H9 (cell line): ENCODE measurements at regions not wholly inside any gene's neighbourhood (a gene's known extent, or its start where the extent isn't known, plus 50 kb on each side); places are given as distances from the start of the nearest gene placed in this dataset.

Source experiments
- DNase-seq: peaks from one replicate; pipeline ENCODE4 v3.0.0-alpha.2; 2017
- H2AFZ ChIP-seq: one replicate; pipeline ENCODE4 v1.6.1; 2013; ENCODE audit warnings: mild to moderate bottlenecking, low read length, control low read depth, moderate library complexity
- H2AK5ac ChIP-seq: 2 replicates; pipeline ENCODE4 v1.6.1; 2013; ENCODE audit warnings: low read length, control low read depth, mixed read lengths; ENCODE audit not compliant: insufficient read length
- H2BK120ac ChIP-seq: one replicate; pipeline ENCODE4 v1.6.1; 2013; ENCODE audit warnings: low read depth, mild to moderate bottlenecking, low read length, control low read depth, inconsistent platforms; ENCODE audit not compliant: poor library complexity, severe bottlenecking
- H2BK12ac ChIP-seq: 2 replicates; pipeline ENCODE4 v1.6.1; 2013; ENCODE audit warnings: low read length, control low read depth, mixed read lengths, low read depth; ENCODE audit not compliant: insufficient read length
- H2BK15ac ChIP-seq: 2 replicates; pipeline ENCODE4 v1.6.1; 2013; ENCODE audit warnings: low read depth, low read length, control low read depth
- H2BK20ac ChIP-seq: one replicate; pipeline ENCODE4 v1.6.1; 2013; ENCODE audit warnings: low read depth, mild to moderate bottlenecking, low read length, control low read depth, inconsistent platforms; ENCODE audit not compliant: poor library complexity, severe bottlenecking
- H2BK5ac ChIP-seq: 2 replicates; pipeline ENCODE4 v1.6.1; 2013; ENCODE audit warnings: low read length, control low read depth, mixed read lengths; ENCODE audit not compliant: insufficient read length
- H3K14ac ChIP-seq: 2 replicates; pipeline ENCODE4 v1.6.1; 2013; ENCODE audit warnings: low read length, control low read depth; ENCODE audit not compliant: insufficient read depth
- H3K18ac ChIP-seq: 2 replicates; pipeline ENCODE4 v1.6.1; 2013; ENCODE audit warnings: low read depth, mild to moderate bottlenecking, mixed read lengths, low read length, control low read depth; ENCODE audit not compliant: insufficient read length
- H3K23ac ChIP-seq: 2 replicates; pipeline ENCODE4 v1.6.1; 2013; ENCODE audit warnings: low read length, control low read depth, mixed read lengths, low read depth; ENCODE audit not compliant: insufficient read length
- H3K23me2 ChIP-seq: 2 replicates; pipeline ENCODE4 v1.6.1; 2013; ENCODE audit warnings: low read depth, mild to moderate bottlenecking, mixed read lengths, low read length, control low read depth; ENCODE audit not compliant: insufficient read length, poor library complexity, severe bottlenecking
- H3K27ac ChIP-seq: 2 replicates; pipeline ENCODE4 v1.5.1; 2013; ENCODE audit warnings: low read length, control low read depth, mixed read lengths, low read depth; ENCODE audit not compliant: insufficient read length
- H3K27me3 ChIP-seq: 2 replicates; pipeline ENCODE4 v1.6.1; 2013; ENCODE audit warnings: low read length, control low read depth, inconsistent platforms; ENCODE audit not compliant: insufficient read depth
- H3K4ac ChIP-seq: 2 replicates; pipeline ENCODE4 v1.6.1; 2013; ENCODE audit warnings: low read depth, mild to moderate bottlenecking, control low read depth, inconsistent platforms, low read length, moderate library complexity
- H3K4me1 ChIP-seq: 2 replicates; pipeline ENCODE4 v1.6.1; 2013; ENCODE audit warnings: low read length, control low read depth, inconsistent platforms; ENCODE audit not compliant: insufficient read depth
- H3K4me2 ChIP-seq: 2 replicates; pipeline ENCODE4 v1.6.1; 2013; ENCODE audit warnings: low read length, control low read depth, mixed read lengths; ENCODE audit not compliant: insufficient read length, insufficient read depth
- H3K56ac ChIP-seq: 2 replicates; pipeline ENCODE4 v1.6.1; 2013; ENCODE audit warnings: low read depth, mild to moderate bottlenecking, mixed read lengths, low read length, control low read depth; ENCODE audit not compliant: insufficient read length
- H3K79me1 ChIP-seq: 2 replicates; pipeline ENCODE4 v1.6.1; 2013; ENCODE audit warnings: low read depth, mild to moderate bottlenecking, moderate library complexity, low read length, control low read depth, inconsistent platforms; ENCODE audit not compliant: insufficient read depth, poor library complexity, severe bottlenecking
- H3K79me2 ChIP-seq: 2 replicates; pipeline ENCODE4 v1.6.1; 2013; ENCODE audit warnings: low read length, control low read depth, inconsistent platforms; ENCODE audit not compliant: insufficient read depth
- H3K9ac ChIP-seq: 2 replicates; pipeline ENCODE4 v1.6.1; 2013; ENCODE audit warnings: low read length, control low read depth, mixed read lengths; ENCODE audit not compliant: insufficient read length; ENCODE audit errors: extremely low read depth
- H3K9me3 ChIP-seq: one replicate; pipeline ENCODE4 v1.6.1; 2013; ENCODE audit warnings: low read depth, low read length, inconsistent platforms; ENCODE audit not compliant: control insufficient read depth
- H3T11ph ChIP-seq: one replicate; pipeline ENCODE4 v1.6.1; 2013; ENCODE audit warnings: mild to moderate bottlenecking, low read length, control low read depth, inconsistent platforms
- H4K20me1 ChIP-seq: one replicate; pipeline ENCODE4 v1.6.1; 2013; ENCODE audit not compliant: control insufficient read depth, insufficient read length, insufficient read depth
- H4K5ac ChIP-seq: 2 replicates; pipeline ENCODE4 v1.6.1; 2013; ENCODE audit warnings: low read depth, mild to moderate bottlenecking, mixed read lengths, low read length, control low read depth; ENCODE audit not compliant: insufficient read length
- H4K8ac ChIP-seq: replicated peaks from 2 replicates; pipeline ENCODE4 v1.6.1; 2013; ENCODE audit warnings: low read length, control low read depth, mixed read lengths, low read depth; ENCODE audit not compliant: insufficient read length
- H4K91ac ChIP-seq: 2 replicates; pipeline ENCODE4 v1.6.1; 2013; ENCODE audit warnings: low read depth, mild to moderate bottlenecking, moderate library complexity, mixed read lengths, low read length, control low read depth; ENCODE audit not compliant: insufficient read length
- H3K27ac Mint-ChIP-seq, 3 experiments: 2 replicates in 2 of 3; 3 replicates in 1 of 3; pipeline ENCODE4 v1.8.0; 2020 to 2021; ENCODE audit warnings: mixed read lengths in 3 of 3, mild to moderate bottlenecking in 1 of 3, moderate library complexity in 1 of 3
- H3K27me3 Mint-ChIP-seq: 2 replicates; pipeline ENCODE4 v1.8.0; 2021; ENCODE audit warnings: low read depth, mild to moderate bottlenecking, moderate library complexity, mixed read lengths
- H3K36me3 Mint-ChIP-seq, 3 experiments: 2 replicates in 2 of 3; 3 replicates in 1 of 3; pipeline ENCODE4 v1.8.0; 2020 to 2021; ENCODE audit warnings: low read depth in 3 of 3, mixed read lengths in 3 of 3; ENCODE audit not compliant: insufficient read depth in 1 of 3
- H3K4me1 Mint-ChIP-seq, 2 experiments: 2 replicates each; pipeline ENCODE4 v1.8.0; 2020; ENCODE audit warnings: mixed read lengths in 2 of 2
- H3K4me3 Mint-ChIP-seq, 2 experiments: 2 replicates in 1 of 2; 3 replicates in 1 of 2; pipeline ENCODE4 v1.8.0; 2020 to 2021; ENCODE audit warnings: mild to moderate bottlenecking in 2 of 2, mixed read lengths in 2 of 2, moderate library complexity in 1 of 2
- H3K9me3 Mint-ChIP-seq, 2 experiments: 2 replicates in 1 of 2; 3 replicates in 1 of 2; pipeline ENCODE4 v1.8.0; 2020; ENCODE audit warnings: mild to moderate bottlenecking in 2 of 2, mixed read lengths in 2 of 2, moderate library complexity in 1 of 2
- WGBS: extraction: QIAGEN DNeasy Blood & Tissue Kit; methylation state at CpG from one replicate; pipeline ENCODE4 v1.1.7; 2013; ENCODE audit warnings: missing lambda C conversion rate, low lambda C conversion rate, mixed read lengths; ENCODE audit not compliant: insufficient read length; ENCODE audit errors: extremely low coverage; 5-methylcytosine and 5-hydroxymethylcytosine counted together
- TF ChIP-seq, protein P1 (sequence below): fragments of 200-600 bp; sonication (generic); conservative IDR thresholded peaks from 3 replicates; pipeline ENCODE4 v1.8.0; 2021; ENCODE audit warnings: antibody characterized with exemption, mild to moderate bottlenecking

DNA sequence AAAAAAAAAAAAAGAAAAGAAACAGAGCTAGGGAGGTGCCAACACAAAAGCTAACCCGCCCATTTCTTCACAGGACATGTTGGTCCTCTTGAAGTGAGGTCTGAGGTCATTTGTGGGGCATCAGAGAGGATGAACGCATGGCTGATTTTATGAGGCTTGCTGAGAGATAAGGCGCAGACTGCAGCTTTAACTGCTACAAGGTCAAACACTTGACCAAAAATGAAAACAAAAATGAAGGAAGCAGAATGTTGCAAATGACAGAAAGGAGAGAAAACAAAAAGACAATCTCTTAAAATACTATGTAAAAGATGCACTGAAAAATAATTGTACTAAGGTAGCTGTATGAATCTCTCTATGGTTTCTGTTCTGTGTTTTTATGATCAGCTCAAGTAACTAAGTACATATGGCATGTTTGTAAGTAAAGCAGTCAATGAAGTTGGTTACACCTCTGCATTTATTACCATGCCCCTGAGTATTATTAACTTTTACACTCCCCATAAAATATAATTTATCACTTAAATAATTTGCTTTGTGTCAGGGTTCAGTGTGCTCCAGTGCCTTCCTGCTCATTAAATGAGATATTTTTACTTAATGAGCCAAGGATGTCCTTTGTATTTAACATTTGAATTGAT lies 249.1 kb upstream of the NR5A2 start:
- no peaks in the 10 kb centered on the region; the same call in 1 of the 2 replicates for H3K4me1 ChIP-seq
- TF ChIP-seq, protein P1, sequence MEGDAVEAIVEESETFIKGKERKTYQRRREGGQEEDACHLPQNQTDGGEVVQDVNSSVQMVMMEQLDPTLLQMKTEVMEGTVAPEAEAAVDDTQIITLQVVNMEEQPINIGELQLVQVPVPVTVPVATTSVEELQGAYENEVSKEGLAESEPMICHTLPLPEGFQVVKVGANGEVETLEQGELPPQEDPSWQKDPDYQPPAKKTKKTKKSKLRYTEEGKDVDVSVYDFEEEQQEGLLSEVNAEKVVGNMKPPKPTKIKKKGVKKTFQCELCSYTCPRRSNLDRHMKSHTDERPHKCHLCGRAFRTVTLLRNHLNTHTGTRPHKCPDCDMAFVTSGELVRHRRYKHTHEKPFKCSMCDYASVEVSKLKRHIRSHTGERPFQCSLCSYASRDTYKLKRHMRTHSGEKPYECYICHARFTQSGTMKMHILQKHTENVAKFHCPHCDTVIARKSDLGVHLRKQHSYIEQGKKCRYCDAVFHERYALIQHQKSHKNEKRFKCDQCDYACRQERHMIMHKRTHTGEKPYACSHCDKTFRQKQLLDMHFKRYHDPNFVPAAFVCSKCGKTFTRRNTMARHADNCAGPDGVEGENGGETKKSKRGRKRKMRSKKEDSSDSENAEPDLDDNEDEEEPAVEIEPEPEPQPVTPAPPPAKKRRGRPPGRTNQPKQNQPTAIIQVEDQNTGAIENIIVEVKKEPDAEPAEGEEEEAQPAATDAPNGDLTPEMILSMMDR = no peak
- no peak overlapping the region for H2AFZ ChIP-seq
- no peak overlapping the region for H2BK5ac ChIP-seq
- no peak overlapping the region for H3K4me2 ChIP-seq
- H3K79me2 ChIP-seq = no peaks in the 10 kb centered on the region
- H3K27ac Mint-ChIP-seq = no peak overlapping the region
- H2BK20ac ChIP-seq = no peak overlapping the region
- H3K18ac ChIP-seq = no peak overlapping the region
- H3K4ac ChIP-seq = no peak overlapping the region
- DNase-seq = no peak
- H3K36me3 Mint-ChIP-seq = no peaks in the 10 kb centered on the region; a peak in 1 of 7 replicates
- no peak overlapping the region for H3K56ac ChIP-seq
- H3K79me1 ChIP-seq = no peaks in the 10 kb centered on the region
- no peak overlapping the region for H3K23ac ChIP-seq
- no peak overlapping the region for H2BK12ac ChIP-seq
- H3K9me3 Mint-ChIP-seq = no peaks in the 10 kb centered on the region; a peak in 2 of 5 replicates
- no peaks in the 10 kb centered on the region for H3K27me3 ChIP-seq
- H3K4me3 Mint-ChIP-seq = no peak overlapping the region
- H2AK5ac ChIP-seq = no peak overlapping the region
- no peak overlapping the region for H2BK120ac ChIP-seq
- no peaks in the 10 kb centered on the region for H3K23me2 ChIP-seq
- no peak overlapping the region for H2BK15ac ChIP-seq
- no peaks in the 10 kb centered on the region for H3K27me3 Mint-ChIP-seq
- no CpG with 5 or more reads among the region's 3 CpGs for WGBS
- H3K9me3 ChIP-seq = no peaks in the 10 kb centered on the region
- H4K91ac ChIP-seq = no peak overlapping the region
- H3T11ph ChIP-seq = no peak overlapping the region
- no peak overlapping the region for H4K5ac ChIP-seq
- no peak overlapping the region for H3K9ac ChIP-seq
- no peaks in the 10 kb centered on the region for H4K20me1 ChIP-seq
- H4K8ac ChIP-seq = no peak overlapping the region
- H3K27ac ChIP-seq = no peak overlapping the region
- H3K14ac ChIP-seq = no peak overlapping the region
- peaks cover 3 to 13% of the 10 kb centered on the region in 2 experiments for H3K4me1 Mint-ChIP-seq
